Astrocyte (in vitro differentiated cells and primary cell): ENCODE measurements at regions not wholly inside any gene's neighbourhood (a gene's known extent, or its start where the extent isn't known, plus 50 kb on each side); places are given as distances from the start of the nearest gene placed in this dataset.

Experiments
- EZH2 ChIP-seq: IDR thresholded peaks from 2 replicates; pipeline ENCODE4 v1.6.1; 2012; ENCODE audit warnings: mild to moderate bottlenecking, low read length, inconsistent platforms; ENCODE audit not compliant: insufficient read depth
- TF ChIP-seq, protein P1 (sequence below): IDR thresholded peaks from 2 replicates; pipeline ENCODE4 v1.5.1; 2011; ENCODE audit warnings: low read depth, mild to moderate bottlenecking, inconsistent platforms, low read length, moderate library complexity; ENCODE audit not compliant: insufficient read depth

DNA sequence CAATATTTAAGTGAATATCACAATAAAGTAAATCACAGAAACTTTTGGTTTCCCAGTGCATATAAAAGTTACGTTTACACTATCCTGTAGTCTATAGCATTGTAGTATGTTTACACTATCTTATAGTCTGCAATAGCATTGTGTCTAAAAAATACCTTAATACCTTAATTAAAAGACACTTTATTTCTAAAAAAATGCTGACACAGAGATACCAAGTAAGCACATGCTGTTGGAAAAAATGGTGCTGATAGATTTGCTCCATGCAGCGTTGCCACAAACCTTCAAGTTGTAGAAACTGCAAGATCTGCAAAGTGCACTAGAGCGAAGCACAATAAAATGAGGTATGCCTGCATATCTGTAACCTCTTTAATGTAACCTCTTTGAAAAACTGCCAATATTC, 847.3 kb downstream of the GLUD2 start:
- TF ChIP-seq, protein P1, sequence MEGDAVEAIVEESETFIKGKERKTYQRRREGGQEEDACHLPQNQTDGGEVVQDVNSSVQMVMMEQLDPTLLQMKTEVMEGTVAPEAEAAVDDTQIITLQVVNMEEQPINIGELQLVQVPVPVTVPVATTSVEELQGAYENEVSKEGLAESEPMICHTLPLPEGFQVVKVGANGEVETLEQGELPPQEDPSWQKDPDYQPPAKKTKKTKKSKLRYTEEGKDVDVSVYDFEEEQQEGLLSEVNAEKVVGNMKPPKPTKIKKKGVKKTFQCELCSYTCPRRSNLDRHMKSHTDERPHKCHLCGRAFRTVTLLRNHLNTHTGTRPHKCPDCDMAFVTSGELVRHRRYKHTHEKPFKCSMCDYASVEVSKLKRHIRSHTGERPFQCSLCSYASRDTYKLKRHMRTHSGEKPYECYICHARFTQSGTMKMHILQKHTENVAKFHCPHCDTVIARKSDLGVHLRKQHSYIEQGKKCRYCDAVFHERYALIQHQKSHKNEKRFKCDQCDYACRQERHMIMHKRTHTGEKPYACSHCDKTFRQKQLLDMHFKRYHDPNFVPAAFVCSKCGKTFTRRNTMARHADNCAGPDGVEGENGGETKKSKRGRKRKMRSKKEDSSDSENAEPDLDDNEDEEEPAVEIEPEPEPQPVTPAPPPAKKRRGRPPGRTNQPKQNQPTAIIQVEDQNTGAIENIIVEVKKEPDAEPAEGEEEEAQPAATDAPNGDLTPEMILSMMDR = no peak
- no peak for TF ChIP-seq EZH2
